ENCODE measurements at regions not wholly inside any gene's neighbourhood (a gene's known extent, or its start where the extent isn't known, plus 50 kb on each side); places are given as distances from the start of the nearest gene placed in this dataset.

DNA sequence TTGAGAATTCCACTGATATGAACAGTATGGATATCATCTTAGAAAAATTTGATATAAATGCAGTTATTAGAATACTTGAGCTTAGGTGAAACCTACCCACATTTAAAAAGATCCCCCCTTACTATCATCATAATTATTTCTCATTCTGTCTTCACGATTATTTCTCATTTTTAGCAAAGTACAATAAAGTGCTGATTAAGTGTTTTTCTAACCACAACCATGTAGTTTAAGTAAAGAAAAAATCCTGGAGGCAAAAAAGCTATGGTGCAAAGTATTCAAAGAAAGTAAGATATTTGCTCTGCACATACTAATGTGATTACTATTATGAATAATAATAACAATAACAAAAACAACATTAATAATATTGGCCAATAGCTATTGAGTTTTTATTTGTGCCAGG, 365.6 kb upstream of the PCDH7 start (continued):
- TF ChIP-seq ZNF549 (tag by site-specific recombination; IDR thresholded peaks at IDR 0.05): no peak
- TF ChIP-seq ZBTB7A (tag by site-specific recombination; IDR thresholded peaks at IDR 0.05; ENCODE audit: low read depth): no peak
- no peak for TF ChIP-seq HOXA7 (CRISPR knock-in tag; IDR thresholded peaks at IDR 0.05; ENCODE audit: borderline replicate concordance)

GRCh38 chr4:30362436-30362835, 357.7 kb upstream of the PCDH7 start:
- no peak for TF ChIP-seq ZNF571 (tag by site-specific recombination; IDR thresholded peaks at IDR 0.05)
- TF ChIP-seq ZNF621 (tag by site-specific recombination; IDR thresholded peaks at IDR 0.05): no peak
- no peak for TF ChIP-seq ZNF560 (tag by site-specific recombination; IDR thresholded peaks at IDR 0.05; ENCODE audit: borderline replicate concordance)
- no peak for TF ChIP-seq ZNF18 (tag by site-specific recombination; IDR thresholded peaks at IDR 0.05)
- no peak for TF ChIP-seq ZNF791 (tag by site-specific recombination; IDR thresholded peaks at IDR 0.05)
- TF ChIP-seq ZBTB20 (tag by site-specific recombination; IDR thresholded peaks at IDR 0.05): no peak
- no peak for TF ChIP-seq ZNF157 (tag by site-specific recombination; IDR thresholded peaks at IDR 0.05)
- TF ChIP-seq ZNF473 (tag by site-specific recombination; IDR thresholded peaks at IDR 0.05): no peak
- no peak for TF ChIP-seq INSM2 (tag by site-specific recombination; IDR thresholded peaks at IDR 0.05)
- no peak for TF ChIP-seq ZNF76 (tag by site-specific recombination; IDR thresholded peaks at IDR 0.05; ENCODE audit: borderline replicate concordance, low read depth)
- TF ChIP-seq ZNF530 (tag by site-specific recombination; IDR thresholded peaks at IDR 0.05; ENCODE audit: low read depth): no peak
- no peak for TF ChIP-seq ZNF133 (tag by site-specific recombination; IDR thresholded peaks at IDR 0.05)
- no peak for TF ChIP-seq ZNF518A (tag by site-specific recombination; conservative IDR thresholded peaks at IDR 0.05; ENCODE audit: low read depth)
- no peak for TF ChIP-seq ZNF335 (tag by site-specific recombination; conservative IDR thresholded peaks at IDR 0.05)
- no peak for TF ChIP-seq ZNF654 (tag by site-specific recombination; IDR thresholded peaks at IDR 0.05; ENCODE audit: low read depth)
- no peak for TF ChIP-seq ZNF362 (tag by site-specific recombination; IDR thresholded peaks at IDR 0.05)
- no peak for TF ChIP-seq WT1 (tag by site-specific recombination; IDR thresholded peaks at IDR 0.05)
- TF ChIP-seq, protein P1, sequence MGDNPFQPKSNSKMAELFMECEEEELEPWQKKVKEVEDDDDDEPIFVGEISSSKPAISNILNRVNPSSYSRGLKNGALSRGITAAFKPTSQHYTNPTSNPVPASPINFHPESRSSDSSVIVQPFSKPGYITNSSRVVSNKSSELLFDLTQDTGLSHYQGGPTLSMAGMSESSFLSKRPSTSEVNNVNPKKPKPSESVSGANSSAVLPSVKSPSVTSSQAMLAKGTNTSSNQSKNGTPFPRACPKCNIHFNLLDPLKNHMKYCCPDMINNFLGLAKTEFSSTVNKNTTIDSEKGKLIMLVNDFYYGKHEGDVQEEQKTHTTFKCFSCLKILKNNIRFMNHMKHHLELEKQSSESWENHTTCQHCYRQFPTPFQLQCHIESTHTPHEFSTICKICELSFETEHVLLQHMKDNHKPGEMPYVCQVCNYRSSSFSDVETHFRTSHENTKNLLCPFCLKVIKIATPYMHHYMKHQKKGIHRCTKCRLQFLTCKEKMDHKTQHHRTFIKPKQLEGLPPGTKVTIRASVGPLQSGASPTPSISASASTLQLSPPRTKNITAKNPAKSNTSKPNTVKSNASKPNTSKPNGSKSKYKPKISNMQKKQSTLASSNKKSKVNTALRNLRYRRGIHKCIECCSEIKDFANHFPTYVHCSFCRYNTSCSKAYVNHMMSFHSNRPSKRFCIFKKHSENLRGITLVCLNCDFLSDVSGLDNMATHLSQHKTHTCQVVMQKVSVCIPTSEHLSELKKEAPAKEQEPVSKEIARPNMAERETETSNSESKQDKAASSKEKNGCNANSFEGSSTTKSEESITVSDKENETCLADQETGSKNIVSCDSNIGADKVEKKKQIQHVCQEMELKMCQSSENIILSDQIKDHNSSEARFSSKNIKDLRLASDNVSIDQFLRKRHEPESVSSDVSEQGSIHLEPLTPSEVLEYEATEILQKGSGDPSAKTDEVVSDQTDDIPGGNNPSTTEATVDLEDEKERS (tag by site-specific recombination; IDR thresholded peaks at IDR 0.05): no peak
- ChIA-PET CTCF (no interaction called here), POLR2A (no interaction called here)

More at GRCh38 chr4:30362436-30362835, 357.7 kb upstream of the PCDH7 start:
- H3K4me1 ChIP-seq (ENCODE audit: control insufficient read depth, insufficient read depth, low read length): no peaks in the 10 kb centered on the region
- H3K27ac ChIP-seq (ENCODE audit: extremely low read depth, low read depth, low read length): no peak overlapping the region
- H3K36me3 ChIP-seq (ENCODE audit: control insufficient read depth in 2 of 2, insufficient read depth in 1 of 2, low read length in 2 of 2): no peaks in the 10 kb centered on the region
- H3K9me3 ChIP-seq (ENCODE audit: control insufficient read depth, insufficient read depth, low read depth, low read length): no peaks in the 10 kb centered on the region
- H3K4me3 ChIP-seq (ENCODE audit: low read depth, low read length): no peak overlapping the region
